HK-2 (cell line): ENCODE measurements at regions not wholly inside any gene's neighbourhood (a gene's known extent, or its start where the extent isn't known, plus 50 kb on each side); places are given as distances from the start of the nearest gene placed in this dataset.

Experiments used
- DNase-seq: peaks from one replicate; pipeline ENCODE4 v3.0.0-alpha.2; 2018; ENCODE audit not compliant: unreplicated experiment

DNA sequence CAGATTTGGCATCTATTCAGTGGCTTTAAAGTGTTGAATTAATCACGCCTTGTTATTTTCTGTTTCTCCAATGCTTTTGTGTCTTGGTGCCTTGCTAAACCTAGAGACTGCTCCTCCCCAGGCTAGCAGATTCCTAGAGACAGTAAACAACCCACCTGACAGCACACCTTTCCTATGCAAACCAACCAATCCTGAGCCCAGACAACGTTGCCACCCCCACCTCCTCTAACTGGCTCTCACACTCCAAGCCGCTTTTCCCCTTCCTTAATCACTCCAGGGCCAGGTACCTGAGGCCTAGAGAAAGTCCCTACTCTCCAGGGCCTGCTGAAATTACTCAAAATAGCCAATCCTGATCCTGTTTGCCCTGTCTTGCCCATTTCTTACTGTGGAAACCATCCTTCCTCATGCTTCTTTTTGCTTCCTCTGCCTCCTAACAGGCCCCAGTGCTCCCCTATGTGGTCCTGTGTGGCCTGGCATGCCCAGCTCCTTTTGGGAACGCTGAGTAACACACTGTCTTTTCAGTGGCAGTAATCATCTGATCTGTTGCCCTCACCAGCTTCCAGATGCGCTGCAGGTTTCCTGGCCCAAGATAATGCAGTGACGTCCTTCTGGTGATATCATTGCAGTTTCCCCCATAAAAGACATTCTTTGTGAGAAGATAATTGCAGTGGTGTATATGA, 53.4 kb downstream of the GAS1 start:
- DNase-seq, result no peak

DNA sequence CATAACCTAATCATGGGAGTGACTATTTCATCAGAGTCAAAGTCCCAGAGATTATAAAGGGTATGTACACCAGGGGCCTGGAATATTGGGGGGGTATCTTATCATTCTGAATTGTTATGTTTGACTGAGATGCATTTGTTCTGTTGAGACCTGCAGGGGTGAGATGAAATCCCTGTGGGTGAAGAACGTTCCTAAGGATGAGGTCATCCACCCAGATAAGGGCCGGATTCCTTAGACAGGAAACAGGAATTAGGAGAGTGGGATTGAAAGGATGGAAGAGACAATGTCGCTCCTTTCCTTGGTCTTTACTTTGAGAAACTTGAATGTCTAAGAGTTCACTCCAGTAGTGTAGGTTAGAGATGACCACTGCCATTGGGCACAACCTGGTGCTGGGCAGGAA, 54.7 kb downstream of the GAS1 start:
- DNase-seq, result no peak

DNA sequence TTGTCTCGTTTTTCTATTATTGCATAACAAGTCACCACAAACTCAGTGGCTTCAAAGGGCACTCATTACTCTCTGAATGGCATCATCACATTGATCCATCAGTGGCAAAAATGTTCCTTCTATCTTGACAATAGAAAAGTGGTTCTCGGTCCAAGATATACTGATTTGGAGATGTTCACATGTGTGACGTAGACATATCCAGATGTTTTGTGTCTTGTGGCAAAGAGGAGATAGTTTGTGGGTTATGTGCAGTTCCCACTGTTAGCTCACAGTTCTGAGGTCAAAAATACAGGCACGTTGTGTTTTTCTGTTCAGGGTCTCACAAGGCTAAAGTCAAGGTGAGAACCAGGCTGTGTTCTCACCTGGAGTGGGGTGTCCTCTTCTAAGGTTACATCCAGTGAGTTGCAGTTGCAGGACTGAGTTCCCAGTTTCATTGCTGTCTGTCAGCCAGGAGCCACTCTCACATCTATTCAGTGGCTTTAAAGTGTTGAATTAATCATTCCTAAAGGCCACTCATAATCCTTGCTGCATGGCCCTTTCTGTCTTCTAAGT, 55.3 kb downstream of the GAS1 start:
- no peak for DNase-seq

DNA sequence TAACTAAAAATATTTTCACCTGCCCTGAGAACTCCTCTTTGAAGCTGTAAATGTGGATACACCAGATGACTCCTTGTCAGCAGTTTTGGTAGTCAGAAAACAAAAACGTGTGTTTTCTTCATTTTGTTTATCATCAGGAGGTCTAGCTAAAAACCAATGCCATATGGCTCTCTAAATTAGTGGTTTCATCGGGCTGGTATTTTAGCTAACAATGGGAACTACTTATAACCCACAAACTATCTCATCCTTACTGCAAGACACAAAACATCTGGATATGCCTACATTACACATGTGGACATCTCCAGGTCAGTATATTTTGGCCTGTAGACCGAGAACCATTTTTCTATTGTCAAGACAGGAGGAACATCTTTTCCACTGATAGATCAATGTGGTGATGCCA, 56.2 kb downstream of the GAS1 start:
- DNase-seq, result no peak

DNA sequence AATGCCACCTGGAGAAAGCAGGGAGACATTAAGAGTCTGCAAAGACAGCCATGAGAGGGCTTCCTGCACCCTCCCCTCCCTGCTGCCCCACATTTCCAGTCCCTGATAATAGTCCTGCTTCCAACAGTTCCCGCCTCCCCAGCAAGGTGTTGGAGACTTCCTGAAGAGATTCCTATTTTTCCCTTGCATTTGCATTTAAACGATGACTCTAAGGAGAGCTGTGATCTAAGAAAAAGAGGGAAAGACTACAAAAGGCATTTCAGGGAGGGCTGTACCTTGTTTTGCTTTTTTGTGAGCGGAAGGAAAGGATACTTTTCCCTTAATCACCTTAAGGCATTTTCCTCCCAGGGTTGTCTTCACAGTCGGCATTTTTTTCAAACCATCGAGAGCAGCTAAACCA, 62.1 kb downstream of the GAS1 start:
- DNase-seq, result no peak

DNA sequence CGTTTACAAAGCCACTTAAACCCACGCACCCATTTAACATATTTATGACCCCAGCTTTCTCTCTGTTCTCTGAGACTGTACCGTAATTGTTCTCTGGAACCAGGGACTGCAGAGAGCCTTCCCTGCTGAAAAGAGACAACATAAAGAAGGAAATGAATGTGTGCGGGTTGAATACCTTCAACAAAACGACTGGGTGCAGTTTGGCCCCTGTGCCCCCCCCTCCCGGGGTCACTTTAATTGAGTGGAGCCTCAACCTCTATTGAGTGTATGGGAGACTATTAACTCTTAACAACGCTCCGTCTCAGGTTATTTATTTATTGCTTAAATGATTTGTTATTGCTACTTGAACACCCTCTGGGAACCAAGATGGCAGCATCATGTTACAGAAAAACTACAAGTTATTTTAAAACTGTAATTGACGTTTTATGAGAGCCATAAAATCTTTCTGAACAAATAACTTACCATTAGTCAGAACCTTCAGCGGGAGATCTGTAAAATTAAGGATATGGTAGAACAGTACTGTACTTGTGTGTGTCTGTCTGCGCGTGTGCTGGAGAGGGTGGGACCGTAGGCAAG, 70.6 kb downstream of the GAS1 start:
- DNase-seq, result no peak

DNA sequence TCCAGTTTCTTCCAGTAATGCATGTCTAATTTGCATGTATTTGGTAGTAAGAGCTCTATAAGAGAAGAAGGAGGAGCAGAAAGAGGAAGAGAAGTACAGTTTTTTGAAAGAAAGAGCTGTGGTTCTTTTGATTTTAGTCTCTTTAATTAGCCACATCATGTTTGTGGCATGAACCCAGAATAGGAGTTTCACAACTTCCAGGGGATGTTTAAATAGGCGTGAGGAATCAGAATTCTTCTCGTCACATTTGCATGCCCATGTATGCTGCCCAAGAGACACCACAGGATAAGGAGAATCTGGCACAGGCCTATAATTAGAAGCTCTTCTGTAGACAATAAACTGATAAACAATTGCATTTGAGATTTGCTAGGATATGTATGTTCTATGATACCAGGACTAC, 78.7 kb downstream of the GAS1 start:
- no peak for DNase-seq

DNA sequence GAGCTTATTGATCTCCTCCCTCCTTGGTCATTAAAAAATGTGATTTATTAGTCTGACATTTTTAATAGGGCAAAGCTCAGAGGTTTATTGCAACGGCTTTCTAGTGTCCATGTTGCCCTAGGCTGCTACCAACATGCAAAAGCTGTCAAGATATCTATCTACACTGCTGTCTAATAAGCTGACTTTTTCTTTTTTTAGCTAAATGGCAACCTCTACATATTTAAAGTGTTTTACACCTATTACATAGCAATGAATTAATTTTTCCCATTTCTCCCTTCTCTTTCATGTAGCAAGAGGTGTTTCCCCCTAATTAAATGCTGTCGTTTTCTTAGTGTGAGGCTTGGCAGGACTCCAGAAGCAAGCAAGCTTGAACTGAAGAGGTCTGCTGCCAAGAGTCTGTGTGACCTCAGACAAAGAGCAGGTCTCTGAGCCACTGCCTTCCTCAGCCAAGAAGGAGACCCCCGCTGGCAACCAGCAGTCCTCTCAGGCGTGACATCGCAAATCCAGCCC, 79.4 kb downstream of the GAS1 start:
- DNase-seq, result no peak

DNA sequence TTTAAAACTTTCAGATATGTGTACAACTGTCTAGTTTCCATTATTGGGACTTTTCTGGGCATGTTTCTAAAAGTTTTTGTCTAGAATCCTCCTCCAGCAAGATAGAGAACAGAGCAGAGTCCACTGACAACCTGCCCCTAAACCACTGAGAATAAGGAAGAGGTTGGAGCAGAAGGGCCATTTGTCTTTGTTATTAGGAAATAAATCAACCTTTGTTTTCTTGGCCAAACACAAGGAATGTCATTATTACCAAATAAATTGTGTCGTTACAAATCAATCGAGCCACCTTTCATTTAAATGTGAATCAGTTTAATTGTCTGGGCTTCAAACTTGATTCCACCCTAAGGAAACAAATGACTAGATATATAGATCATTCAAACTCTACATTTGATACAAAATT, 81.4 kb downstream of the GAS1 start:
- no peak for DNase-seq

DNA sequence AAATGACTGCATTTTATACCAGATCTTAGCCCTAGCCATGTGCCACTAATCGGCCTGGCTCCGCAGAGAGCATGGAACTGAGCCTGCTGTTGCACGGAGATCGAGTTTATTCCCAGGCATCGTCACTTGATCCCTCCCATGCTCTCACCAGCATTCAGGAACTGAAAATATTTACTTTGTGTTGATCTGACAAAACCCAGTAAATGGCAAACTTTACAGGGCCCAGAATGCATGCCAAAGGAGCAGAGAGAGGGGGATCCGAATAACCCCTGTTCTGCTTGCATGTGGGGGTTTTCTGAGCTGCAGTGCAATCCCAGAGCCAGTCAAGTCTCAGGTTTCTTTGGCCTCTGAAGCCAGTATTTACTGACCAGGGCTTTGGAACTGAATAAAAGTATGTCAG, 87.3 kb downstream of the GAS1 start:
- DNase-seq, result no peak

DNA sequence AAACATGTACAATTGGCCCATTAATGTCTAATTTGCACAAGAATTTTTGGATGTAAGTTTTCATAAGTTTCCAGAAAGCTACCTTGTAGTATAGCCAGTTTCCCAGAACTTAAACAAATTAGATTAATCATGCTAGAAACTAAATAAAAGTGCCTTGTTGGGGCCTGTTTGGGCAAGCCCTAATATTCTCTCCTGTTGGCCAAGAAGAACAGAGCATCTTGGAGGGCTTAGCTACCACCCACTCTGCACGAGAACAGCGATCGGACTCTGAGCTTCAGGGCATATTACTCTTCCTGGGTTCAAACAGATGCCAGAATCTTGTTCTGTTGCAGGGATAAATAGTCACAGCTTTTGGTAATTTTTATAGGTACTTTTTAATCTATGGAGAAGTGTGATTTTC, 88.2 kb downstream of the GAS1 start:
- DNase-seq, result no peak

DNA sequence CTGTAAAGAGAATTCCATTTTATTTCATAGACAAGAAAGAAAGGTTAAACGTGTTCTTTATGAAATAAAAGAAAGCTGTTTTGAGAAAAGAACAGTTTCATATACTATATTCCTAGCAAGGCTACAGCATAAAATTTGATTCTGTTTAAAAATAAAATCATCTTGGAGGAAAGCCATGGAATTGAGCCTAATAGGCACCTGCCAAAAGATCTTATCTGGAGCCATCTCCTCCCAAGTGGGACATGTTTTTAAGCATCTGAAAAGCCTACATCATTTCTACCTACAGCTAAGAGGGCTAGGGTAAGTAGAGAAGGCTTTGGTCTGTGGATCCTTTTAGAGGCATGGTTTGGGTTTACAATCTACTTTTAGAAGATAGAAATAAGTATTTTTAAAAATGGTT, 89.3 kb downstream of the GAS1 start:
- DNase-seq, result no peak

DNA sequence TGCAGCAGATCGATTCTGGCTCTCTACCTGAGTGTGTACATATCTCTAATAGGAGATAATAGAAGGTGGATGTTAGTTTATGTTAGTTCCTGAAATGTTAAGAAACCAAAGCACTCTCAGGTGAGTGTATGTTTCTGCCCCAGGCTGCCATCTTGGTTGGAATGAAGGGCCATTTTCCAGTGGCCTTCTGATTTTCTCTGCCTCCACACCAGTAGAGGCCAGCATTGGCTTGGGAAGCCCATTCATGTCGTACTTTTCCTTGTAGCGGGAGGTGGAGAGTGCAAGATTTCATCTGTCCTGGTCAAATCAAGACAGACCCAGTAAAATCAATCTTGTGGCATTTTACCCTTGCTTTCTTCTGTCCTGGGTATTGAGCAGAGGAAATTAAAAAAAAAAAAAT, 91.0 kb downstream of the GAS1 start:
- no peak for DNase-seq

DNA sequence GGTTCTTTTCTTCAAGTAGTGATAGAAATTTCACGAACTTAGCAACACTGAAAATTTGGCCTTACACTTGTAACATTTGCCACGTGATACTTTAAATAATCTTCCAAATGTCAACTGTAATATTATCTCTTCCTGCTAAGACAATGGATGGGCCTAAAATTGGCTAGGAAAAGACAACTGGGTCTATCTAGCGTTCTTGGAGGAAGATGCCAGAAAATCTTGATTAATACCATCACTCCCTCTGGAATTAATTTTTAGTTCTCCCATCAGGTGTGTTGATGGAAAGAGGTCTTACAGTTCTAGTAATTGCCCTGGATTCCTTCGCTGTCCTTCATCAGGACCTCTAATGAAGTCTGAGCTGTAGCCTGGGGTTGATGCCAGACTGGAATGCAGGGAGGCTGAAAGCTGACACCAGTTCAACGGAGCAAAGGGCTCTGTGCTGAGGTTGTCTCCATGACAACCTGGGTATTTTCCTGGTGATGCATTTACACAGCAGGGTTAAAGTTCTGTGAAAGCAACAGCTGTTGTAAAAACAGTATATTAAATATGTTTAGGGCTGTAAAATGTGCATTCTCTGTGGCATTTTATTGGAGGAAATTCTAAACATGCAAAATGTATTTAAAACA, 92.3 kb downstream of the GAS1 start:
- no peak for DNase-seq

DNA sequence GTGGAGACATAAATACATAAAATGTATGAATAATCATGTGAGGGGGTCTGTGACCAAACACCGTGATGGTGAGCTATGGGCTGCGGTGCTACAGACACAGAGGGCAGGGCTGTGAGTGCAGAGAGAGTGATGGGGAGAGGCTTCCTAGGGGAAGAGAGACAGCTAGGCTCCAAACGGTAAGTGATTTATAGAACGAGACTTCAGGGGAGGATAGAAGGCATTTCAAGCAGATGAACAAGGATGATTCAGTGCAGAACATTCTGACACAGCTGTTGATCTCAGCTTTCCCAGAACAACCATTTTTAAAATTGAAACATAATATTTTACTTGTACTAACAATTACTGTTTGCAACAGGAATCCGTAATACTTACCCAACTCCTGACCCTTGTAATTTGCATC, 100.7 kb downstream of the GAS1 start:
- DNase-seq, result no peak

DNA sequence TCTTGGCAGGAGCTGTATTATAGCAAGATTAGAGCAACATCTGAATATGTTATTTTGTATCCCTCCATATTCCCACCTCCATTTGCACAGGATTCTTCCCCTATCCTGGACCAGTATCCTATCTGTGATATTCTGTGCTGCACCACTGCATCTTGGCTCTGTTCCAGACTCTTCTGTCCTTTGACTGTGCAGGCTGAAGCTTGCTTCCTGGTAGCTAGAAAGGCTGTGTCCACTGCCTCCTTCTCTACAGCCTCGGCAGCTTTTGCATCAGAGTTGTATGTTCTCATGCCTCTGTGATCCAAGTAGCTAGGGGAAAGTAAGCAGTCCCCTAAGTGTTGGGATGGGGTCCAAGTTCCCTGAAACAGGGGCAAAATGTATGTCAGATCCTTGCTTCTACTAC, 104.1 kb downstream of the GAS1 start:
- no peak for DNase-seq

DNA sequence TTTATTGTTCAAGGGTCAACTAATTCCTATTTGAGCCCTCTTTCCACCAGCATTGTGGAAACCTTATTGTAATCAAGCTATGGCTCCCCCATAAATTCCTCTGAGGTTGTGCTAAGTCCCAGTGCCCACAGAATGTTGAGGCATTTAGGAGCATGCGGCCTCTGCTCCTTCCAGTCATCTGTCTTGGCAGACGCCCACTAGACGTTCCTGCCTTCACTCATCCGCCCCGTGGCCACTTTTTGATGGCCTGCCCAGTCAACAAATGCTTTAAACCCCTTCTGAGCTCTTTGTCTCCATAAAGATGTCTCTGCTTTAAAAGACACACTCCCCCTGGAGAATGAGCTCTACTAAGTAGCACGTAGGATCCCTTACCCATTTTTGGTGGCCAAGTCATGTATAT, 104.7 kb downstream of the GAS1 start:
- DNase-seq, result no peak

DNA sequence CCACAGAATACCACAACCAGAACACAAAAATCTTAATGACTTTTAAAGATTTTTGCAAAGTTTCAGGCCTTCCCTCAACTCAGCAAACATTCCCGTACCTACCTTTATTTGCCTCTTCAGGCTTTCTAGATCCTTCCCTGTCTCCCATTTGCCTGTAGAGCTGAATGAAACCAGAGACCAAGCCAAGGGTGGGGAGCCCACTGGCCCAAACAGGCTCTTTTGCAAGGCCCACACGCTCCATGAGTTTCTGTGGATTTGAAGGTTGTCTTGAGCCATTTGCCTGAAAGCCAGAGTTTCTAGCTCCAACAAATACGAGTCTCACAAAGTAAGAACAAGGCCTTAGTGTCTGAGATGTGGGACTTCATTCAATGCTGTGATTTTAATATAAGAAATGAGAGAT, 107.8 kb downstream of the GAS1 start:
- no peak for DNase-seq

DNA sequence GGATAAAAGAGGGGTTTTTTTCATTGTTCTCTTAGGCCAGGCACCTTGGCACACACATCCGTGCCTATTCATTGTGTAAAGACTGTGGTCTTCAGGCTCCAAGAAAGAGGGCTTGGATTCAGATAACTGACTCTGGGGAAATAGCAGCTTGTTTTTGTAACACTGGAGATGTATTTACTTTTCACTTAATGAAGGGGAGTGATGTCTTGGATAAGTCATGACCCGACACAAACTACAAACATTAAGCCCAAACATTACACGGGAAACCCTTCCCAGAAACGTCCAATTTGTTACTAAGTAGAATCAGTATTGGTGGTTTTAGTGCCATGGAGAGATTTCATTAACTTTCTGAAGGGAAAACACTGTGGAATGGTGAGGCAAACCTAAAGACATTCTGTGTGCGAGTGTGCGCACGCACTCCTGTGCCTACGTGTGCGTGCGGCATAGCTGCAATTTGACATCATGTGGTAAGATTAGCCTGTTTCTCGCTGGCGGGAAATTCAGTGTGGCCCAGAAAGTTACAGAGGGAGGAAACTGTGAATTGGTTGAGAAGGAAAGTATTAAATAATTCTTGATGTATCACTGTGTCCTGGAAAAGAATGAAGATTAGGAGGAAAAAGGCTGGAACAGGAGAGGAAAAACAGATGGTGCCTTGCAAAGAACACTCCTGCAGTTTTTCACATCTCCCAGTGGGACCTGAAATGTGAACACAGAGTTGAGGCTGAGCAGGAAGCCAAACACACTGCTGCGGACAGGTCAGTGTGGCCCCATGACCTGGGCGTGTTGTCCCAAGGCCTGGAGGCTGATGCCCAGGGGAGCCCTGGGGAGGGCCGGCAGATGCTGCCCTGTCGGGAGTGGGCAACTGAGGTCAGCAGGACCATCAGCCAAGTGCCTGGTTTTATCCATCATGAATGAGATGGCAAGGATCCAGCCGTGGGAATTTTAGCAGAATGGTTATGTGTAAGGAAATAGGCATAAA, 108.5 kb downstream of the GAS1 start:
- DNase-seq, result no peak

DNA sequence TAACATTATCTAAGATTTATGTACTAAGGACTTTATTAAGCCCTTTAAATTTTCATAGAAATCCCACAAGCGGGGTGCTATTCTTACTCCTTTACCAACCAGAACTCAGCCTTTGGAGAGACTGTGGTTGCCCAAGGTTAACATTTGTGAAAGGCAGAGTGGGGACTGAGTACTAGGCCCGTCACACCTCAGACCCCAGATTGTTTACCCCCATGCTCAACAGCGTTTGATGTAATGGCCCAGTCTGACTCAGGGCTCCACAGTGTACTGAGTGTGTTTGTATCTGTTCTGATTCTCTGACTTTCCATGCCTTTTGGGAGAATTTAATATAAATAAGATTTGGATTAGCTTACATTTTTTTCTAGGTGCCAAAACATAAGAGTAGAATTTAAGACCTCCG, 110.0 kb downstream of the GAS1 start:
- no peak for DNase-seq

DNA sequence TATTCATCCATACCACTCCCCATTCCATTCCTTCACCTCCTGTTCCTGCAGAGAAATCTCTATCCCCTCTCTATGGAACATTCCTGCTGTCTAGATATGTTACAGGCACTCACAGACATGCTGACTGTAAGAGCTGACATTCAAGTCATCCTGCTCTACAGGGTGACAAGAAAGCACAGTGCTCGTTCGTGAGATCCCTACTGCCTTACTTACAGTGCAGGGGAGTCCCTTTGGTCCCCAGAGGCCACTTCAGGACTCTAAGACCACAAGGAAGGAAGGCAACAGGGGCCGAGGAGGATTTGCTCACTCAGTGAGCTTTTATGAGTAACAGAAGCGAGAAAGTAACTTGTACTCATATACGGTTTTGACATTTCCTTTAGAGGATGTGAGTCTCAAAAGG, 110.5 kb downstream of the GAS1 start:
- no peak for DNase-seq

DNA sequence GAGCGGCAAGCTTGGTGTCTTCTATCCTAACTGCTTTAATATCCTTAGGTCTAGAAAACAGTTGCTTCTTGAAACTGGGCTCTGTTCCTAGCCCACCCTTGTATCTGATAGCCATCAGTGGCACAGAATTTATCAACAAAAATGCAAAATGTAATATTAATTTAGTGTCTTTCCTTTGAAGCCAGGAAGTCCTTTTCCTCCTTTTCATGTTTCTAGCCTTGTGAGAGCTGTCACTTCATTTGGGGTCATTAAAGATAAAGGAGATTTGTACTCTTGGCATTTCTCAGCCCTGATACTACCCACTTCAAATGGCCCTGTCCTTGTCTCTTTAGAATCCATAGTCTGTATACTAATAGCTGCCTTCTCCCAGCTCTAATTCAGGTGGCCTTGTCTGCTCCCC, 111.0 kb downstream of the GAS1 start:
- no peak for DNase-seq
